ENCODE measurements at regions not wholly inside any gene's neighbourhood (a gene's known extent, or its start where the extent isn't known, plus 50 kb on each side); places are given as distances from the start of the nearest gene placed in this dataset.

GRCh38 chr6:41437604-41438003 is 102.2 kb downstream of the NCR2 start:
- no peak for DNase-seq (ENCODE audit: low read depth in 2 of 2)

GRCh38 chr6:41438746-41439145 is 103.3 kb downstream of the NCR2 start:
- DNase-seq (ENCODE audit: low read depth in 2 of 2), result no peak
- H3K4me3 ChIP-seq (replicated peaks in 1 of 2; ENCODE audit: low read depth in 2 of 2, low read length in 2 of 2), result no peak overlapping the region
- TF ChIP-seq CTCF (IDR thresholded peaks at IDR 0.05; ENCODE audit: low read depth, low read length), result no peak

More at GRCh38 chr6:41437604-41438003, 102.2 kb downstream of the NCR2 start:
- TF ChIP-seq CTCF (IDR thresholded peaks at IDR 0.05; ENCODE audit: low read depth, low read length), result no peak
- no peak overlapping the region for H3K4me3 ChIP-seq (replicated peaks in 1 of 2; ENCODE audit: low read depth in 2 of 2, low read length in 2 of 2)

- H3K4me3 ChIP-seq (replicated peaks in 1 of 2; ENCODE audit: low read depth in 2 of 2, low read length in 2 of 2), result no peak overlapping the region
- no peak for DNase-seq (ENCODE audit: low read depth in 2 of 2)
- TF ChIP-seq CTCF (IDR thresholded peaks at IDR 0.05; ENCODE audit: low read depth, low read length), result no peak
These were observed 104.4 kb downstream of the NCR2 start for GRCh38 chr6:41439524-41440418.

GRCh38 chr6:41440958-41441357 is 105.2 kb upstream of the FOXP4 start:
- no peak overlapping the region for H3K4me3 ChIP-seq (replicated peaks in 1 of 2; ENCODE audit: low read depth in 2 of 2, low read length in 2 of 2)
- DNase-seq (ENCODE audit: low read depth in 2 of 2), result no peak
- TF ChIP-seq CTCF (IDR thresholded peaks at IDR 0.05; ENCODE audit: low read depth, low read length), result no peak

- DNase-seq (ENCODE audit: low read depth in 2 of 2), result no peak
- no peak overlapping the region for H3K4me3 ChIP-seq (replicated peaks in 1 of 2; ENCODE audit: low read depth in 2 of 2, low read length in 2 of 2)
- no peak for TF ChIP-seq CTCF (IDR thresholded peaks at IDR 0.05; ENCODE audit: low read depth, low read length)
These were observed 104.4 kb upstream of the FOXP4 start for GRCh38 chr6:41441598-41442351.

GRCh38 chr6:41442352-41442672 is 103.9 kb upstream of the FOXP4 start:
- no peak for DNase-seq (ENCODE audit: low read depth in 2 of 2)
- no peak overlapping the region for H3K4me3 ChIP-seq (replicated peaks in 1 of 2; ENCODE audit: low read depth in 2 of 2, low read length in 2 of 2)
- no peak for TF ChIP-seq CTCF (IDR thresholded peaks at IDR 0.05; ENCODE audit: low read depth, low read length)

Measured in cardiac fibroblast (primary cell).